A673 (cell line): ENCODE measurements at regions not wholly inside any gene's neighbourhood (a gene's known extent, or its start where the extent isn't known, plus 50 kb on each side); places are given as distances from the start of the nearest gene placed in this dataset.

Source experiments
- CTCF ChIP-seq: fragments of 300-800, 200-600 bp; sonication (generic); conservative IDR thresholded peaks from 2 replicates; pipeline ENCODE4 v1.5.1; 2017; ENCODE audit warnings: low read depth, mild to moderate bottlenecking, antibody characterized with exemption, low read length, moderate library complexity, mixed read lengths
- EZH2 ChIP-seq: fragments of 200-600 bp; sonication (generic); IDR thresholded peaks from 2 replicates; pipeline ENCODE4 v1.6.1; 2017; ENCODE audit warnings: borderline replicate concordance, low read depth, mild to moderate bottlenecking, mixed read lengths, antibody characterized with exemption, low read length; ENCODE audit not compliant: poor library complexity, severe bottlenecking

- TF ChIP-seq CTCF (no peak), EZH2 (no peak)
These were observed 274.4 kb downstream of the KLF12 start for GRCh38 chr13:73859841-73860240.
